T-cell (primary cell): ENCODE measurements at regions not wholly inside any gene's neighbourhood (a gene's known extent, or its start where the extent isn't known, plus 50 kb on each side); places are given as distances from the start of the nearest gene placed in this dataset.

Experiments
- ATAC-seq, 4 experiments: fragments of 200-7000 bp in 3 of 4; fragments of 150-1000 bp in 1 of 4; cut with Tn5 transposase; replicated peaks in 1 of 4; 1 replicate in 3 of 4; 2 replicates in 1 of 4; pipeline ENCODE4 v1.10.0; 2021; ENCODE audit warnings: moderate library complexity in 3 of 4, mild to moderate bottlenecking in 2 of 4, moderate number of reproducible peaks in 1 of 4
- CTCF ChIA-PET, 2 donors: fragments of 300-600 bp; sonication (Branson Sonifier 250); formaldehyde crosslinking; loops; one replicate each; lab custom pipeline; 2022; ENCODE audit warnings: antibody characterized with exemption in 2 of 2; lab: Charles Lee
- POLR2A ChIA-PET, 2 donors: fragments of 300-600 bp; sonication (Branson Sonifier 250); formaldehyde crosslinking; loops; one replicate each; lab custom pipeline; 2022; ENCODE audit warnings: antibody characterized with exemption in 2 of 2; lab: Charles Lee
- DNase-seq, 35 experiments: peaks; one replicate each; pipeline versions ENCODE4 v3.0.0 to v3.0.0-alpha.2; 2013 to 2023
- H3K27ac ChIP-seq: one replicate; pipeline ENCODE4 v1.5.1; 2013; ENCODE audit warnings: low read length
- H3K27me3 ChIP-seq, 2 experiments: replicated peaks in 1 of 2; 1 replicate in 1 of 2; 2 replicates in 1 of 2; pipeline versions ENCODE4 v1.6.1 to v1.7.0; 2013; ENCODE audit warnings: low read length in 1 of 2, mixed read lengths in 1 of 2; ENCODE audit not compliant: control insufficient read depth in 2 of 2, insufficient read depth in 2 of 2; ENCODE audit errors: extremely low read depth in 1 of 2
- H3K36me3 ChIP-seq, 2 donors: 1 replicate in 1 of 2; 2 replicates in 1 of 2; pipeline versions ENCODE4 v1.6.1 to v1.7.0; 2013; ENCODE audit warnings: low read length in 1 of 2; ENCODE audit not compliant: control insufficient read depth in 2 of 2, insufficient read depth in 1 of 2; ENCODE audit errors: extremely low read depth in 1 of 2
- H3K4me1 ChIP-seq, 2 experiments: 1 replicate in 1 of 2; 2 replicates in 1 of 2; pipeline versions ENCODE4 v1.6.1 to v1.7.0; 2013; ENCODE audit warnings: low read length in 2 of 2, mixed read lengths in 1 of 2; ENCODE audit not compliant: insufficient read depth in 2 of 2, control insufficient read depth in 1 of 2; ENCODE audit errors: extremely low read depth in 1 of 2
- H3K4me3 ChIP-seq, 2 donors: 1 replicate in 1 of 2; 2 replicates in 1 of 2; pipeline versions ENCODE4 v1.5.1 to v1.7.0; 2013; ENCODE audit warnings: mild to moderate bottlenecking in 2 of 2, low read length in 1 of 2, moderate library complexity in 1 of 2; ENCODE audit not compliant: control insufficient read depth in 1 of 2; ENCODE audit errors: extremely low read depth in 1 of 2
- H3K9me3 ChIP-seq: 2 replicates; pipeline ENCODE4 v1.7.0; 2013
- H3K27ac Mint-ChIP-seq, 2 donors: one replicate each; pipeline ENCODE4 v1.8.0; 2020 to 2021; ENCODE audit warnings: mild to moderate bottlenecking in 2 of 2, mixed read lengths in 2 of 2
- H3K27me3 Mint-ChIP-seq, 2 donors: one replicate each; pipeline ENCODE4 v1.8.0; 2021 to 2022; ENCODE audit warnings: mixed read lengths in 2 of 2
- H3K36me3 Mint-ChIP-seq: one replicate; pipeline ENCODE4 v1.8.0; 2021; ENCODE audit warnings: mixed read lengths
- H3K4me1 Mint-ChIP-seq, 3 donors: one replicate each; pipeline ENCODE4 v1.8.0; 2020 to 2022; ENCODE audit warnings: mixed read lengths in 3 of 3, mild to moderate bottlenecking in 1 of 3
- H3K4me3 Mint-ChIP-seq, 3 donors: one replicate each; pipeline ENCODE4 v1.8.0; 2020 to 2022; ENCODE audit warnings: mild to moderate bottlenecking in 3 of 3, mixed read lengths in 3 of 3, moderate library complexity in 3 of 3
- H3K9me3 Mint-ChIP-seq, 3 donors: one replicate each; pipeline ENCODE4 v1.8.0; 2020 to 2022; ENCODE audit warnings: mixed read lengths in 3 of 3
- WGBS: methylation state at CpG from one replicate; pipeline ENCODE4 v1.1.5; 2013; ENCODE audit warnings: missing lambda C conversion rate; ENCODE audit not compliant: insufficient coverage; 5-methylcytosine and 5-hydroxymethylcytosine counted together

GRCh38 chr5:153865016-153865415, 173.7 kb downstream of the FAM114A2 start:
- Histone ChIP-seq H3K36me3 (no peaks in the 10 kb centered on the region), H3K4me3 (no peak overlapping the region), H3K27ac (no peak overlapping the region), H3K4me1 (no peaks in the 10 kb centered on the region), H3K27me3 (no peaks in the 10 kb centered on the region), H3K9me3 (no peaks in the 10 kb centered on the region)
- CTCF ChIA-PET, result no interaction called here
- peaks cover 1 to 5% of the 10 kb centered on the region in 2 donors for H3K27me3 Mint-ChIP-seq
- WGBS, result 29% methylated on average over 1 of the region's 2 CpGs
- H3K27ac Mint-ChIP-seq, result no peak overlapping the region
- H3K9me3 Mint-ChIP-seq, result peaks cover 0 to 9% (median 0%) of the 10 kb centered on the region in 3 donors
- ATAC-seq (no peak), DNase-seq (no peak)
- H3K4me1 Mint-ChIP-seq, result no peaks in the 10 kb centered on the region
- no peaks in the 10 kb centered on the region for H3K36me3 Mint-ChIP-seq
- POLR2A ChIA-PET, result no interaction called here
- H3K4me3 Mint-ChIP-seq, result no peak overlapping the region

GRCh38 chr5:153863951-153864350, 174.8 kb downstream of the FAM114A2 start:
- no peak for ATAC-seq
- H3K36me3 ChIP-seq, result no peaks in the 10 kb centered on the region
- ChIA-PET CTCF (no interaction called here), POLR2A (no interaction called here)
- H3K27me3 ChIP-seq, result no peaks in the 10 kb centered on the region
- Mint-ChIP-seq H3K36me3 (no peaks in the 10 kb centered on the region), H3K9me3 (peaks cover 0 to 13% (median 0%) of the 10 kb centered on the region in 3 donors), H3K4me1 (no peaks in the 10 kb centered on the region), H3K27ac (no peak overlapping the region), H3K27me3 (peaks cover 2 to 9% of the 10 kb centered on the region in 2 donors), H3K4me3 (no peak overlapping the region)
- H3K27ac ChIP-seq, result no peak overlapping the region
- no peaks in the 10 kb centered on the region for H3K9me3 ChIP-seq
- H3K4me3 ChIP-seq, result no peak overlapping the region
- 68% methylated on average over 2 of the region's 2 CpGs for WGBS
- DNase-seq, result no peak
- no peaks in the 10 kb centered on the region for H3K4me1 ChIP-seq
